GM12891 (cell line): ENCODE measurements at regions not wholly inside any gene's neighbourhood (a gene's known extent, or its start where the extent isn't known, plus 50 kb on each side); places are given as distances from the start of the nearest gene placed in this dataset.

Experiments used
- POLR2A ChIP-seq: IDR thresholded peaks from 2 replicates; pipeline ENCODE4 v1.6.1; 2011; ENCODE audit warnings: low read depth, low read length, control low read depth
- POLR2AphosphoS5 ChIP-seq: IDR thresholded peaks from 2 replicates; pipeline ENCODE4 v1.6.1; 2011; ENCODE audit warnings: low read depth, low read length, control low read depth
- TAF1 ChIP-seq: IDR thresholded peaks from 2 replicates; pipeline ENCODE4 v1.6.1; 2011; ENCODE audit warnings: low read depth, low read length, control low read depth

- TF ChIP-seq POLR2A (no peak), POLR2AphosphoS5 (no peak), TAF1 (no peak)
Measured at GRCh38 chr5:93022211-93022610, 558.8 kb downstream of the NR2F1-AS1 start.
